Gastroesophageal sphincter (tissue), 3 donors: ENCODE measurements at regions not wholly inside any gene's neighbourhood (a gene's known extent, or its start where the extent isn't known, plus 50 kb on each side); places are given as distances from the start of the nearest gene placed in this dataset.

Experiments used
- EP300 ChIP-seq: sonication (generic); formaldehyde crosslinking; IDR thresholded peaks from one replicate; pipeline ENCODE4 v1.6.1; 2017; ENCODE audit warnings: antibody characterized with exemption, mild to moderate bottlenecking
- POLR2A ChIP-seq, 2 donors: fragments of 450-650 bp; IDR thresholded peaks; one replicate each; pipeline ENCODE4 v1.6.1; 2017; ENCODE audit warnings: antibody characterized with exemption in 2 of 2, mild to moderate bottlenecking in 2 of 2, moderate library complexity in 1 of 2
- POLR2AphosphoS5 ChIP-seq: sonication (generic); formaldehyde crosslinking; IDR thresholded peaks from one replicate; pipeline ENCODE4 v1.6.1; 2017; ENCODE audit warnings: antibody characterized with exemption
- TF ChIP-seq, protein P1 (sequence below), 4 experiments: fragments of 200-600 bp in 2 of 4; fragments of 450-650 bp in 2 of 4; sonication (generic) in 1 of 4; IDR thresholded peaks; one replicate each; pipeline ENCODE4 v1.5.1; 2017 to 2019; ENCODE audit warnings: antibody characterized with exemption in 4 of 4, mild to moderate bottlenecking in 2 of 4, moderate library complexity in 2 of 4

DNA sequence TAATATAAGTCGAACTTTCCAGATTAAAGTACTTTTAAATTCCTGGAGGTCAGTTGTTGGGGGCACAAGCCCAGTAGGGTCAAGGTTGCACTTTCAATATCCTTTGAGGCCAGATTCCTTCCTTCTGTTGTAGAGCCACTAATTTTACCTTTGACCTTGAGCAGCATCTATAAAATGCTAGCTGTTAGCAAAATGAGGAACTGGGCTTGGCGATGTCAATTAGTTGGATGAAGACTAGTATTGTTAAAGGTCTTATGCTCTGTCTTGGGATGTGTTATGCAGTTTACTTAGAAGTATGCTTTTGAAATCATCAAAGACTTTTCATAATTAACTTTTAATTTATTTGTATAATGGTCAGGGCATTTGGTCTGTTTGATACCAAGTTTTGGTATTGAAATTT is 425.9 kb upstream of the PROX1 start:
- TF ChIP-seq, protein P1, sequence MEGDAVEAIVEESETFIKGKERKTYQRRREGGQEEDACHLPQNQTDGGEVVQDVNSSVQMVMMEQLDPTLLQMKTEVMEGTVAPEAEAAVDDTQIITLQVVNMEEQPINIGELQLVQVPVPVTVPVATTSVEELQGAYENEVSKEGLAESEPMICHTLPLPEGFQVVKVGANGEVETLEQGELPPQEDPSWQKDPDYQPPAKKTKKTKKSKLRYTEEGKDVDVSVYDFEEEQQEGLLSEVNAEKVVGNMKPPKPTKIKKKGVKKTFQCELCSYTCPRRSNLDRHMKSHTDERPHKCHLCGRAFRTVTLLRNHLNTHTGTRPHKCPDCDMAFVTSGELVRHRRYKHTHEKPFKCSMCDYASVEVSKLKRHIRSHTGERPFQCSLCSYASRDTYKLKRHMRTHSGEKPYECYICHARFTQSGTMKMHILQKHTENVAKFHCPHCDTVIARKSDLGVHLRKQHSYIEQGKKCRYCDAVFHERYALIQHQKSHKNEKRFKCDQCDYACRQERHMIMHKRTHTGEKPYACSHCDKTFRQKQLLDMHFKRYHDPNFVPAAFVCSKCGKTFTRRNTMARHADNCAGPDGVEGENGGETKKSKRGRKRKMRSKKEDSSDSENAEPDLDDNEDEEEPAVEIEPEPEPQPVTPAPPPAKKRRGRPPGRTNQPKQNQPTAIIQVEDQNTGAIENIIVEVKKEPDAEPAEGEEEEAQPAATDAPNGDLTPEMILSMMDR (IDR thresholded peaks at IDR 0.05) = no peak
- TF ChIP-seq POLR2A (IDR thresholded peaks at IDR 0.05) (no peak), EP300 (no peak), POLR2AphosphoS5 (no peak)
